ENCODE measurements at regions not wholly inside any gene's neighbourhood (a gene's known extent, or its start where the extent isn't known, plus 50 kb on each side); places are given as distances from the start of the nearest gene placed in this dataset.
"Not testable (repeated sequence)": the region's sequence is repeated elsewhere in the genome, so short reads cannot be mapped to it uniquely, and the experiment has no call there.

GRCh38 chr11:79610139-79610538 is 169.3 kb upstream of the TENM4 start:
- H3K4me1 ChIP-seq (ENCODE audit: insufficient read depth) = no peaks in the 10 kb centered on the region
- H2AFZ ChIP-seq = no peak overlapping the region
- TF ChIP-seq EZH2phosphoT487 (IDR thresholded peaks at IDR 0.05; ENCODE audit: low read depth, severe bottlenecking, unreplicated experiment) (no peak), EZH2 (IDR thresholded peaks at IDR 0.05; ENCODE audit: borderline replicate concordance) (no peak)
- TF ChIP-seq, protein P1, sequence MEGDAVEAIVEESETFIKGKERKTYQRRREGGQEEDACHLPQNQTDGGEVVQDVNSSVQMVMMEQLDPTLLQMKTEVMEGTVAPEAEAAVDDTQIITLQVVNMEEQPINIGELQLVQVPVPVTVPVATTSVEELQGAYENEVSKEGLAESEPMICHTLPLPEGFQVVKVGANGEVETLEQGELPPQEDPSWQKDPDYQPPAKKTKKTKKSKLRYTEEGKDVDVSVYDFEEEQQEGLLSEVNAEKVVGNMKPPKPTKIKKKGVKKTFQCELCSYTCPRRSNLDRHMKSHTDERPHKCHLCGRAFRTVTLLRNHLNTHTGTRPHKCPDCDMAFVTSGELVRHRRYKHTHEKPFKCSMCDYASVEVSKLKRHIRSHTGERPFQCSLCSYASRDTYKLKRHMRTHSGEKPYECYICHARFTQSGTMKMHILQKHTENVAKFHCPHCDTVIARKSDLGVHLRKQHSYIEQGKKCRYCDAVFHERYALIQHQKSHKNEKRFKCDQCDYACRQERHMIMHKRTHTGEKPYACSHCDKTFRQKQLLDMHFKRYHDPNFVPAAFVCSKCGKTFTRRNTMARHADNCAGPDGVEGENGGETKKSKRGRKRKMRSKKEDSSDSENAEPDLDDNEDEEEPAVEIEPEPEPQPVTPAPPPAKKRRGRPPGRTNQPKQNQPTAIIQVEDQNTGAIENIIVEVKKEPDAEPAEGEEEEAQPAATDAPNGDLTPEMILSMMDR (IDR thresholded peaks at IDR 0.05; ENCODE audit: poor library complexity) = no peak
- H4K20me1 ChIP-seq (ENCODE audit: insufficient read depth, poor library complexity, severe bottlenecking) = no peaks in the 10 kb centered on the region
- no peaks in the 10 kb centered on the region for H3K27me3 ChIP-seq
- H3K27ac ChIP-seq = no peak overlapping the region
- no peak overlapping the region for H3K4me3 ChIP-seq
- 96% methylated on average over 1 of the region's 1 CpG for whole genome bisulfite sequencing (ENCODE audit: low lambda C conversion rate, missing lambda C conversion rate)
- no peaks in the 10 kb centered on the region for H3K36me3 ChIP-seq (replicated peaks; ENCODE audit: insufficient read depth, low read depth)
- H3K9me2 ChIP-seq (replicated peaks; ENCODE audit: insufficient read depth) = no peaks in the 10 kb centered on the region
- H3K9me3 ChIP-seq (ENCODE audit: low read depth) = peaks cover 7% of the 10 kb centered on the region
- no peaks in the 10 kb centered on the region for H3K79me2 ChIP-seq
- no peak for DNase-seq (ENCODE audit: low spot score)
- H3K4me2 ChIP-seq = no peak overlapping the region

DNA sequence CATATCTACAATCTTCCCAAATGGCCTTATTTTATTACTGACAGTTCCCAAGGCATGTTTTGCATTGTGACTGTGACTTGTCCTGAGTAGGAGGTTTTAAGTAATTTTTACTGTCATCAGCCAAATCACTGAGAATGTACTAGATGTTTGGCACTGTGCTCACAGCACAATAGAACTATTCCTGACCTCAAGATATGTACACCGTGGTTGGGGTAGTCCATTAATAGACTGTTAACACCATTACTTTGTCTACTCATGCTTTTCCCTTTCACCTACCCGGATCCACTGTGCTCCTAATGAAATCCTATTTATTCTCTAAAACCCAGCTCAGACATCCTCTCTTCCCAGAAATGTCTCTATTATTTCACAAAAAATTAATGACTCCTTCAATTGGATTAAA is 168.7 kb upstream of the TENM4 start:
- Histone ChIP-seq H3K79me2 (no peaks in the 10 kb centered on the region), H3K4me3 (no peak overlapping the region), H3K9me2 (replicated peaks; ENCODE audit: insufficient read depth) (no peaks in the 10 kb centered on the region), H4K20me1 (ENCODE audit: insufficient read depth, poor library complexity, severe bottlenecking) (no peaks in the 10 kb centered on the region), H3K4me2 (no peak overlapping the region), H2AFZ (no peak overlapping the region), H3K27me3 (no peaks in the 10 kb centered on the region), H3K27ac (no peak overlapping the region), H3K36me3 (replicated peaks; ENCODE audit: insufficient read depth, low read depth) (no peaks in the 10 kb centered on the region), H3K4me1 (ENCODE audit: insufficient read depth) (no peaks in the 10 kb centered on the region), H3K9me3 (ENCODE audit: low read depth) (peaks cover 7% of the 10 kb centered on the region)
- TF ChIP-seq EZH2 (IDR thresholded peaks at IDR 0.05; ENCODE audit: borderline replicate concordance) (no peak), EZH2phosphoT487 (IDR thresholded peaks at IDR 0.05; ENCODE audit: low read depth, severe bottlenecking, unreplicated experiment) (no peak)
- TF ChIP-seq, protein P1 (IDR thresholded peaks at IDR 0.05; ENCODE audit: poor library complexity) = no peak
- WGBS (ENCODE audit: low lambda C conversion rate, missing lambda C conversion rate) = 72% methylated on average over 2 of the region's 2 CpGs
- no peak for DNase-seq (ENCODE audit: low spot score)

DNA sequence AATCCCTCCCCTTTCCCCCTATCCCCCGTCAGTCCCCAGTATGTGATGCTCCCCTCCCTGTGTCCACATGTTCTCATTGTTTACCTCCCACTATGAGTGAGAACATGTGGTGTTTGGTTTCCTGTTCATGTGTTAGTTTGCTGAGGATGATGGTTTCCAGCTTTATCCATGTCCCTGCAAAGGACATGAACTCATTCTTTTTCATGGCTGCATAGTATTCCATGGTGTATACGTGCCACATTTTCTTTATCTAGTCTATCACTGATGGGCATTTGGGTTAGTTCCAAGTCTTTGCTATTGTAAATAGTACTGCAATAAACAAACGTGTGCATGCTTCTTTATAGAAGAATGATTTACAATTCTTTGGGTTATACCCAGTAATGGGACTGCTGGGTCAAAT is 165.6 kb upstream of the TENM4 start:
- not testable (repeated sequence) for H3K4me1 ChIP-seq (ENCODE audit: insufficient read depth); H3K9me3 ChIP-seq (ENCODE audit: low read depth); H3K36me3 ChIP-seq (replicated peaks; ENCODE audit: insufficient read depth, low read depth); H3K27ac ChIP-seq; H3K4me3 ChIP-seq; DNase-seq (ENCODE audit: low spot score); H3K4me2 ChIP-seq; H4K20me1 ChIP-seq (ENCODE audit: insufficient read depth, poor library complexity, severe bottlenecking); H3K27me3 ChIP-seq; H3K79me2 ChIP-seq; H3K9me2 ChIP-seq (replicated peaks; ENCODE audit: insufficient read depth); H2AFZ ChIP-seq
- WGBS (ENCODE audit: low lambda C conversion rate, missing lambda C conversion rate) = 89% methylated on average over 3 of the region's 3 CpGs

- no peaks in the 10 kb centered on the region for H3K79me2 ChIP-seq
- no peak for DNase-seq (ENCODE audit: low spot score)
- H3K9me3 ChIP-seq (ENCODE audit: low read depth) = no peaks in the 10 kb centered on the region
- no peaks in the 10 kb centered on the region for H3K36me3 ChIP-seq (replicated peaks; ENCODE audit: insufficient read depth, low read depth)
- TF ChIP-seq EZH2 (IDR thresholded peaks at IDR 0.05; ENCODE audit: borderline replicate concordance) = no peak
- TF ChIP-seq, protein P1 (IDR thresholded peaks at IDR 0.05; ENCODE audit: poor library complexity) = no peak
- TF ChIP-seq EZH2phosphoT487 (IDR thresholded peaks at IDR 0.05; ENCODE audit: low read depth, severe bottlenecking, unreplicated experiment) = no peak
- no peak overlapping the region for H2AFZ ChIP-seq
- no peaks in the 10 kb centered on the region for H3K4me1 ChIP-seq (ENCODE audit: insufficient read depth)
- no peak overlapping the region for H3K27ac ChIP-seq
- no peak overlapping the region for H3K4me3 ChIP-seq
- no peaks in the 10 kb centered on the region for H3K27me3 ChIP-seq
- H3K9me2 ChIP-seq (replicated peaks; ENCODE audit: insufficient read depth) = no peaks in the 10 kb centered on the region
- no peaks in the 10 kb centered on the region for H4K20me1 ChIP-seq (ENCODE audit: insufficient read depth, poor library complexity, severe bottlenecking)
- no peak overlapping the region for H3K4me2 ChIP-seq
- WGBS (ENCODE audit: low lambda C conversion rate, missing lambda C conversion rate) = 81% methylated on average over 12 of the region's 12 CpGs
These were observed 159.9 kb upstream of the TENM4 start for GRCh38 chr11:79600711-79601110.
